Smooth muscle cell (in vitro differentiated cells): ENCODE measurements at regions not wholly inside any gene's neighbourhood (a gene's known extent, or its start where the extent isn't known, plus 50 kb on each side); places are given as distances from the start of the nearest gene placed in this dataset.

ENCODE experiments used
- DNase-seq: peaks from one replicate; lab custom pipeline; 2025; ENCODE audit not compliant: unreplicated experiment; lab: John Stamatoyannopoulos, UW
- H2AFZ ChIP-seq: fragments of 200-600 bp; sonication (generic); 2 replicates; pipeline ENCODE4 v1.6.0; 2016; ENCODE audit warnings: antibody characterized with exemption, low read depth, mild to moderate bottlenecking
- H3F3A ChIP-seq: fragments of 200-600 bp; sonication (generic); 2 replicates; pipeline ENCODE4 v1.6.0; 2017; ENCODE audit warnings: antibody characterized with exemption, low read depth
- H3K27ac ChIP-seq: fragments of 200-600 bp; sonication (generic); 2 replicates; pipeline ENCODE4 v1.5.1; 2016; ENCODE audit warnings: low read depth, mild to moderate bottlenecking
- H3K27me3 ChIP-seq: fragments of 200-600 bp; sonication (generic); 2 replicates; pipeline ENCODE4 v1.6.1; 2016; ENCODE audit warnings: low read depth, mild to moderate bottlenecking
- H3K36me3 ChIP-seq: fragments of 200-600 bp; sonication (generic); 2 replicates; pipeline ENCODE4 v1.5.1; 2016; ENCODE audit warnings: low read depth
- H3K4me1 ChIP-seq: fragments of 200-600 bp; sonication (generic); 2 replicates; pipeline ENCODE4 v1.5.1; 2016; ENCODE audit warnings: low read depth
- H3K4me2 ChIP-seq: fragments of 200-600 bp; sonication (generic); 2 replicates; pipeline ENCODE4 v1.6.0; 2016; ENCODE audit warnings: mild to moderate bottlenecking
- H3K4me3 ChIP-seq: fragments of 200-600 bp; sonication (generic); 2 replicates; pipeline ENCODE4 v1.5.1; 2016; ENCODE audit warnings: mild to moderate bottlenecking
- H3K79me2 ChIP-seq: fragments of 200-600 bp; sonication (generic); 2 replicates; pipeline ENCODE4 v1.6.0; 2016; ENCODE audit warnings: low read depth, mild to moderate bottlenecking
- H3K9ac ChIP-seq: fragments of 200-600 bp; sonication (generic); 2 replicates; pipeline ENCODE4 v1.6.0; 2016; ENCODE audit warnings: low read depth
- H3K9me3 ChIP-seq: fragments of 200-600 bp; sonication (generic); replicated peaks from 2 replicates; pipeline ENCODE4 v1.5.1; 2016; ENCODE audit warnings: low read depth
- H4K20me1 ChIP-seq: fragments of 200-600 bp; sonication (generic); 2 replicates; pipeline ENCODE4 v1.6.0; 2016; ENCODE audit warnings: low read depth
- CTCF ChIP-seq: fragments of 200-600 bp; sonication (generic); IDR thresholded peaks from 2 replicates; pipeline ENCODE4 v1.5.1; 2017; ENCODE audit warnings: borderline replicate concordance, mild to moderate bottlenecking, antibody characterized with exemption; ENCODE audit not compliant: insufficient read depth, poor library complexity, severe bottlenecking
- WGBS: methylation state at CpG from one replicate; pipeline ENCODE4 v1.1.7; 2016; ENCODE audit warnings: low lambda C conversion rate; 5-methylcytosine and 5-hydroxymethylcytosine counted together

GRCh38 chr13:38530492-38530891 is 156.4 kb upstream of the FREM2 start:
- no peaks in the 10 kb centered on the region for H4K20me1 ChIP-seq
- H3K27ac ChIP-seq, result no peak overlapping the region
- DNase-seq, result no peak
- no peaks in the 10 kb centered on the region for H3K36me3 ChIP-seq
- H2AFZ ChIP-seq, result no peak overlapping the region
- H3K4me1 ChIP-seq, result no peaks in the 10 kb centered on the region
- 71% methylated on average over 3 of the region's 3 CpGs for WGBS
- peak; percentile 60 for TF ChIP-seq CTCF
- peaks cover 20% of the 10 kb centered on the region for H3K27me3 ChIP-seq
- no peaks in the 10 kb centered on the region for H3F3A ChIP-seq
- no peaks in the 10 kb centered on the region for H3K79me2 ChIP-seq
- no peak overlapping the region for H3K9ac ChIP-seq
- H3K4me2 ChIP-seq, result no peak overlapping the region
- H3K4me3 ChIP-seq, result no peak overlapping the region
- no peaks in the 10 kb centered on the region for H3K9me3 ChIP-seq

- no peak for TF ChIP-seq CTCF
- DNase-seq, result no peak
- no peak overlapping the region for H3K27ac ChIP-seq
- no peak overlapping the region for H3K4me3 ChIP-seq
- no peaks in the 10 kb centered on the region for H3K4me1 ChIP-seq
- H3K79me2 ChIP-seq, result no peaks in the 10 kb centered on the region
- no peaks in the 10 kb centered on the region for H3F3A ChIP-seq
- no peaks in the 10 kb centered on the region for H3K9me3 ChIP-seq
- no peaks in the 10 kb centered on the region for H4K20me1 ChIP-seq
- WGBS, result 92% methylated on average over 7 of the region's 7 CpGs
- H3K27me3 ChIP-seq, result peaks cover 14% of the 10 kb centered on the region
- no peak overlapping the region for H3K9ac ChIP-seq
- H3K36me3 ChIP-seq, result no peaks in the 10 kb centered on the region
- H2AFZ ChIP-seq, result no peak overlapping the region
- no peak overlapping the region for H3K4me2 ChIP-seq
These were observed 151.6 kb upstream of the FREM2 start for GRCh38 chr13:38535261-38535660.

DNA sequence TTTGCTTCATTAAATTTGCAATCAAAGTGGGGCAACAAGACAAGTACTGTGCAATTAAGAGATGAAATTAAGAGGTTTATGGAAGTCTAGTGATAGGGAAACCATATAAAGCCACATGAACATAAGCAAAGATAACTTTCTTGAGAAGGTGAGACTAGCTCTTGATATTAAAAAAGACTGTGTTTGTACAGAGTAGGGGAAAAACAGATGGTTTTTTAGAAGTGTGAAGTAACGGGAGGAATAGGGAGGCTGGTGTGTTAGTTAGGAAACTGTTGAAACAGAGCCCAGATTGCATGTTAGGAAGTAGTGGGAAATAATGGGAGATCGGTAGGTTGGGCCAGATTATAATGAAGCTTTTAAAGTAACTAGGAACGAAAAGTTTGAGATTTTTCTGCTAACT is 149.8 kb upstream of the FREM2 start:
- Histone ChIP-seq H3K4me2 (no peak overlapping the region), H3F3A (no peaks in the 10 kb centered on the region), H3K27ac (no peak overlapping the region), H3K9me3 (no peaks in the 10 kb centered on the region), H3K4me1 (no peaks in the 10 kb centered on the region), H4K20me1 (no peaks in the 10 kb centered on the region), H3K9ac (no peak overlapping the region), H3K4me3 (no peak overlapping the region), H3K36me3 (no peaks in the 10 kb centered on the region), H3K79me2 (no peaks in the 10 kb centered on the region), H2AFZ (no peak overlapping the region), H3K27me3 (peaks cover 14% of the 10 kb centered on the region)
- no peak for DNase-seq
- 93% methylated on average over 3 of the region's 3 CpGs for WGBS
- TF ChIP-seq CTCF, result no peak

DNA sequence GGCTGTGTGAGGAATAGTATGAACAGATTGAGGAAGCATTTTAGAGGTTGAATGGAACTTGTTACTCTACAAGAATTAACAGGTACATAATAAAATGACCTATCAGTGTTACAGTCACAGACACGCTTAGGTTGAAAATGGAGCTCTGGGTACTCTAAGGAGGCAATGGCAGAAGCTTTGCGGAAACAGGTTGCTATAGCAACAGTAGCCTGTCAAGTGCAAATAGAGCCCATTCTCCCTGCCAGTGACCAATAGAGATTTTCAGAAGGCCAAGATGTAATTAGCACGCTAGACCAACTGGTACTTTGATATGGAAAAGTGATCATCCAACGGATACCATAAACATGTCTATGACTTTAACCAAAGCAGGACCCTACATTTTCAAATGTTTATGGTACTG is 148.5 kb upstream of the FREM2 start:
- H3K4me3 ChIP-seq, result no peak overlapping the region
- no peak for TF ChIP-seq CTCF
- H3K27me3 ChIP-seq, result peaks cover 14% of the 10 kb centered on the region
- H3K4me2 ChIP-seq, result no peak overlapping the region
- no peaks in the 10 kb centered on the region for H3K4me1 ChIP-seq
- no peaks in the 10 kb centered on the region for H4K20me1 ChIP-seq
- no peaks in the 10 kb centered on the region for H3K79me2 ChIP-seq
- H3K9me3 ChIP-seq, result no peaks in the 10 kb centered on the region
- WGBS, result 34% methylated on average over 4 of the region's 4 CpGs
- H3K36me3 ChIP-seq, result no peaks in the 10 kb centered on the region
- no peak overlapping the region for H3K9ac ChIP-seq
- DNase-seq, result no peak
- no peak overlapping the region for H3K27ac ChIP-seq
- no peaks in the 10 kb centered on the region for H3F3A ChIP-seq
- no peak overlapping the region for H2AFZ ChIP-seq
